RWPE1 (cell line): ENCODE measurements at regions not wholly inside any gene's neighbourhood (a gene's known extent, or its start where the extent isn't known, plus 50 kb on each side); places are given as distances from the start of the nearest gene placed in this dataset.

Source experiments
- CTCF ChIA-PET: fragments of 350-600 bp; sonication (Branson Sonifier 250); formaldehyde crosslinking; extraction: SDS; loops from one replicate; lab custom pipeline; 2021; lab: Yijun Ruan, JAX
- POLR2A ChIA-PET: fragments of 400-600 bp; formaldehyde crosslinking; extraction: SDS; loops from one replicate; lab custom pipeline; 2020; ENCODE audit warnings: antibody characterized with exemption; ENCODE audit not compliant: low non-redundant PET; lab: Yijun Ruan, JAX
- DNase-seq: peaks from one replicate; pipeline ENCODE4 v3.0.0; 2012; ENCODE audit warnings: low spot score
- H3K27ac ChIP-seq: fragments of 450-650 bp; 2 replicates; pipeline ENCODE4 v1.5.1; 2017
- CTCF ChIP-seq: fragments of 450-650 bp; conservative IDR thresholded peaks from 2 replicates; pipeline ENCODE4 v1.5.1; 2017; ENCODE audit warnings: low read depth, mild to moderate bottlenecking

DNA sequence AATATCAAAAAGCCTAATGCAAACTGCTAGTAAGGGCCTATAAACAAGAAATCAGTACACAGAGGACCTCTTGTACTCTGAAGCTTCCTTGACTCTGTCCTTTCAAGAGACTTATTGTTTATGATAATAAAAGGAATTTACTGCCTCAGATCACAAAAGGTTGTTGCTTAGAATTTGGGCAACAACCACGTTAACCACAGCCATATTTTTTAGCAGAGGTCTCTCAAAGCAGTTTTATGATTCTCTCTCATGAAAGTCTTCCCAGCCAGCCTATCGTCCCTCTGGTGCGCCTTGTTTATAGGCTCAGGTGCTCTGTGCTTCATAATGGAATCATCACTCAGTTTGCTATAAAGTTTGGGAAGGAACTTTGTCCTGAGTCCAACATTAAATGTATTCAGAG lies 270.6 kb downstream of the RCHY1 start:
- CTCF ChIA-PET: no interaction called here
- DNase-seq: no peak

DNA sequence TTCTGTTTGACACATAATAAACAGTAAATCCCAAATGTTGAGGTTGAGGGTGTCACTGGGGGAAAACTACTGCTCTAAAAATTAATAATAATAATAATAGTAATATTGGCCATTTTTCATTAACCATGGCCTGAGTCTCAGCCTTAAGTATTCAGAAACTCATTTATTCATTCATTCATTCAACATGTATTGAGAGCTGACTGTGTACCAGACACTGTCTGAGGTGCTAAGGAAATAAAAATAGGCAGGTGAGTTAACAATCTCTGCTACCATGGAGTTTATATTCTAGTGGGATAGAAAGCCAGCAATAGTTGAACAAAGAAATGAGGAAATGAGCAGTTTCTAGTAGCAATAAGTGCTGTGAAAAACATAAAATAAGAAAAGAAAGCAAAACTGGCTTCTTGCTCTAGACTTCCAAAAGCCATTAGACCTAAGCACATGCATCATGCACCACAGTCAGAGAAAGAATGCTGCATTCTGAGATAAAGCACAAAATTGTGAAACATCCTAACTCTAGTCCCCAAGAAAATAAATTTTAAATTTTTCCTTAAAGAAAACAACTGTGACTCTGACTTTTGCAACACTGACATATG lies 278.7 kb downstream of the RCHY1 start:
- ChIA-PET CTCF (no interaction called here), POLR2A (no interaction called here)
- DNase-seq: no peak
- no peak for TF ChIP-seq CTCF
- no peak overlapping the region for H3K27ac ChIP-seq

More for the DNA sequence above, 270.6 kb downstream of the RCHY1 start:
- no peak for TF ChIP-seq CTCF
- POLR2A ChIA-PET: no interaction called here
- no peak overlapping the region for H3K27ac ChIP-seq

DNA sequence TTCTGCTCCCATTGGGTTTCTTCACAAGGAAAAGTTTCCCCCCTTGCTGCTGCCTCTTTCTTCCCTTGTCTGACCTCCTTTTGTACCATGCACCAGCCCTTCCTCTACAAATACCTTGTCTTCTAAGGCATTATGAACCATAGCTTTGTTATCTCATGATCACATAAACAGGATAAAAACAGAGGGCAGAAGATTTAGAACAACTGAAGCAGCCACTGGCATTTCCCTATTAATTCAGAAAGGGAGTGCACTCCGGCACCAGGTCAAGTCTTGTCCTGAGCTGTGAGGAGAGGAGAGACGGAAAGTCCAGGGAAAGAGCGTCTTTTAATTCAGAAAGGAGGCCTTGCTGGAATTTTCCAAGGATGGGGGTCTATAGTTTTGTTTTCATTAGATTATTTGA lies 281.7 kb downstream of the RCHY1 start:
- TF ChIP-seq CTCF: no peak
- H3K27ac ChIP-seq: no peak overlapping the region
- POLR2A ChIA-PET: no interaction called here
- CTCF ChIA-PET: no interaction called here
- DNase-seq: no peak

GRCh38 chr4:75229806-75230570 lies 284.2 kb downstream of the RCHY1 start:
- ChIA-PET CTCF (no interaction called here), POLR2A (no interaction called here)
- DNase-seq: no peak
- no peak overlapping the region for H3K27ac ChIP-seq
- TF ChIP-seq CTCF: no peak

DNA sequence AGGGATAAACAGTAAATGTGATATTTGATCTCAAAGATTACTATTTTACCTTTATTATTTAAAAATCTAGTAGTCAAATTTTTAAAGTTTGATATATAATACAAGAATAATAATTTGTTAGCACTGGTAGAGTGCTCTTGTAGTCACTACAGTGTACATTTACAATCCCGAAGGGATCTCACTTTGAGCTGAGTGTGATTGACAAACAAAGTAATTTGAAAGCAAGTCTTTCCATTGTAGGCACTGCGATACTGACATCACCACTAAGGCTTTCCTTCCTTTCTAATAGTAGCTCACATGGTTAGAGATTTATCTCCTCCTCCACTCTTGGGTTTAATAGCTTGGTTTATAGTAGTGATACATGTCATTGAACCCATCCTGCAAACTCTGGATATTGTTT lies 280.6 kb downstream of the PARM1 start:
- H3K27ac ChIP-seq: no peak overlapping the region
- POLR2A ChIA-PET: no interaction called here
- CTCF ChIA-PET: no interaction called here
- TF ChIP-seq CTCF: no peak
- no peak for DNase-seq

- CTCF ChIA-PET: no interaction called here
- POLR2A ChIA-PET: no interaction called here
- DNase-seq: no peak
Measured at GRCh38 chr4:75211422-75211821, 278.5 kb downstream of the PARM1 start.

More at GRCh38 chr4:75211422-75211821, 278.5 kb downstream of the PARM1 start:
- no peak for TF ChIP-seq CTCF
- H3K27ac ChIP-seq: no peak overlapping the region
